ENCODE measurements at regions not wholly inside any gene's neighbourhood (a gene's known extent, or its start where the extent isn't known, plus 50 kb on each side); places are given as distances from the start of the nearest gene placed in this dataset.

DNA sequence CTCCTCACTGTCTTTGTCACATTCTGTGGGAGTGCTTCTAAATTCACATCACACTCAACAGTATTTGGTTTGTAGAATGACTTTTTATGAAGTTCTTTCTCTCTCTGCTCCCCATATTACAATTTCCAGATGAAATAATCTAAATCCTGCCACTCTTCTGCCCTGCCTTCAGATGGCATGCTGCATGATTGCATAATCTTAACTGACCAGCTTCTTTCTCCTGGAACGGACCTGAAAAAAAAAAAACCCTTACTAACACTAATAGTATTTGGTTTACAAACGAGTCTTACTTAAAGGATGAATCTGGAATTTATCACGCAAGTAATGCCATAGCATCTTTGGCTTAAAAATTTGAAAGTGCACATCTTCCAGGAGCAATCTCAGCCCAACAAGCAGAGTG, 272.3 kb downstream of the NAF1 start:
- in situ Hi-C loops (cut with MboI): no loop called here
- no peak overlapping the region for H3K4me2 ChIP-seq (ENCODE audit: control insufficient read depth, insufficient read depth)
- H3K4me3 ChIP-seq: no peak overlapping the region
- H3K36me3 ChIP-seq (ENCODE audit: control insufficient read depth in 2 of 2, insufficient read depth in 2 of 2, low read length in 1 of 2): no peaks in the 10 kb centered on the region
- H2AFZ ChIP-seq (ENCODE audit: control insufficient read depth, low read depth, low read length): no peak overlapping the region
- 65% methylated on average over 3 of the region's 3 CpGs for WGBS (ENCODE audit: insufficient coverage, insufficient replicate concordance, low lambda C conversion rate, missing lambda C conversion rate)
- intact Hi-C loops (cut with micrococcal nuclease; ENCODE audit: unreplicated experiment): no loop called here
- no peak for ATAC-seq
- ChIA-PET RAD21 (ENCODE audit: unreplicated experiment) (no interaction called here), SMC1A (ENCODE audit: uncharacterized antibody, unreplicated experiment) (no interaction called here), POLR2A (no interaction called here), CTCF (no interaction called here)
- no peak overlapping the region for H3K27ac ChIP-seq (ENCODE audit: control insufficient read depth, insufficient read depth)
- FAIRE-seq: no peak
- no TSS peak for BruUV-seq (replicated peaks)
- H3K79me2 ChIP-seq (ENCODE audit: control insufficient read depth, insufficient read depth, low read length): no peaks in the 10 kb centered on the region
- peaks cover 0 to 11% of the 10 kb centered on the region in 2 experiments; a peak in 1 of 4 replicates for H3K27me3 ChIP-seq (replicated peaks in 1 of 2; ENCODE audit: control insufficient read depth in 2 of 2, insufficient read depth in 2 of 2, low read length in 1 of 2)
- no peak overlapping the region for H3K9ac ChIP-seq (ENCODE audit: control insufficient read depth, insufficient read depth, low read length)
- no peaks in the 10 kb centered on the region for H4K20me1 ChIP-seq (ENCODE audit: control insufficient read depth, insufficient read depth)
- H3K4me1 ChIP-seq (ENCODE audit: control insufficient read depth, insufficient read depth, low read length): peaks cover 15% of the 10 kb centered on the region
- TF ChIP-seq PAX8 (IDR thresholded peaks at IDR 0.05) (no peak), SMC3 (IDR thresholded peaks at IDR 0.05; ENCODE audit: borderline replicate concordance, low read length) (no peak), MYB (IDR thresholded peaks at IDR 0.05; ENCODE audit: borderline replicate concordance, low read depth, low read length) (no peak), NFYA (IDR thresholded peaks at IDR 0.05; ENCODE audit: borderline replicate concordance, low read depth, low read length) (no peak), RBBP5 (conservative IDR thresholded peaks at IDR 0.05) (no peak), SMAD5 (IDR thresholded peaks at IDR 0.05; ENCODE audit: low read depth) (no peak), BCL11A (IDR thresholded peaks at IDR 0.05; ENCODE audit: low read depth, low read length) (no peak), HDAC6 (IDR thresholded peaks at IDR 0.05; ENCODE audit: unreplicated experiment) (no peak), JUND (IDR thresholded peaks at IDR 0.05; ENCODE audit: low read depth, low read length) (no peak), MEF2B (IDR thresholded peaks at IDR 0.05; ENCODE audit: partially characterized antibody, poor library complexity, severe bottlenecking) (no peak)
- TF ChIP-seq, protein P1, sequence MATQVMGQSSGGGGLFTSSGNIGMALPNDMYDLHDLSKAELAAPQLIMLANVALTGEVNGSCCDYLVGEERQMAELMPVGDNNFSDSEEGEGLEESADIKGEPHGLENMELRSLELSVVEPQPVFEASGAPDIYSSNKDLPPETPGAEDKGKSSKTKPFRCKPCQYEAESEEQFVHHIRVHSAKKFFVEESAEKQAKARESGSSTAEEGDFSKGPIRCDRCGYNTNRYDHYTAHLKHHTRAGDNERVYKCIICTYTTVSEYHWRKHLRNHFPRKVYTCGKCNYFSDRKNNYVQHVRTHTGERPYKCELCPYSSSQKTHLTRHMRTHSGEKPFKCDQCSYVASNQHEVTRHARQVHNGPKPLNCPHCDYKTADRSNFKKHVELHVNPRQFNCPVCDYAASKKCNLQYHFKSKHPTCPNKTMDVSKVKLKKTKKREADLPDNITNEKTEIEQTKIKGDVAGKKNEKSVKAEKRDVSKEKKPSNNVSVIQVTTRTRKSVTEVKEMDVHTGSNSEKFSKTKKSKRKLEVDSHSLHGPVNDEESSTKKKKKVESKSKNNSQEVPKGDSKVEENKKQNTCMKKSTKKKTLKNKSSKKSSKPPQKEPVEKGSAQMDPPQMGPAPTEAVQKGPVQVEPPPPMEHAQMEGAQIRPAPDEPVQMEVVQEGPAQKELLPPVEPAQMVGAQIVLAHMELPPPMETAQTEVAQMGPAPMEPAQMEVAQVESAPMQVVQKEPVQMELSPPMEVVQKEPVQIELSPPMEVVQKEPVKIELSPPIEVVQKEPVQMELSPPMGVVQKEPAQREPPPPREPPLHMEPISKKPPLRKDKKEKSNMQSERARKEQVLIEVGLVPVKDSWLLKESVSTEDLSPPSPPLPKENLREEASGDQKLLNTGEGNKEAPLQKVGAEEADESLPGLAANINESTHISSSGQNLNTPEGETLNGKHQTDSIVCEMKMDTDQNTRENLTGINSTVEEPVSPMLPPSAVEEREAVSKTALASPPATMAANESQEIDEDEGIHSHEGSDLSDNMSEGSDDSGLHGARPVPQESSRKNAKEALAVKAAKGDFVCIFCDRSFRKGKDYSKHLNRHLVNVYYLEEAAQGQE (IDR thresholded peaks at IDR 0.05; ENCODE audit: low read depth, low read length): no peak
- TF ChIP-seq, protein P2, sequence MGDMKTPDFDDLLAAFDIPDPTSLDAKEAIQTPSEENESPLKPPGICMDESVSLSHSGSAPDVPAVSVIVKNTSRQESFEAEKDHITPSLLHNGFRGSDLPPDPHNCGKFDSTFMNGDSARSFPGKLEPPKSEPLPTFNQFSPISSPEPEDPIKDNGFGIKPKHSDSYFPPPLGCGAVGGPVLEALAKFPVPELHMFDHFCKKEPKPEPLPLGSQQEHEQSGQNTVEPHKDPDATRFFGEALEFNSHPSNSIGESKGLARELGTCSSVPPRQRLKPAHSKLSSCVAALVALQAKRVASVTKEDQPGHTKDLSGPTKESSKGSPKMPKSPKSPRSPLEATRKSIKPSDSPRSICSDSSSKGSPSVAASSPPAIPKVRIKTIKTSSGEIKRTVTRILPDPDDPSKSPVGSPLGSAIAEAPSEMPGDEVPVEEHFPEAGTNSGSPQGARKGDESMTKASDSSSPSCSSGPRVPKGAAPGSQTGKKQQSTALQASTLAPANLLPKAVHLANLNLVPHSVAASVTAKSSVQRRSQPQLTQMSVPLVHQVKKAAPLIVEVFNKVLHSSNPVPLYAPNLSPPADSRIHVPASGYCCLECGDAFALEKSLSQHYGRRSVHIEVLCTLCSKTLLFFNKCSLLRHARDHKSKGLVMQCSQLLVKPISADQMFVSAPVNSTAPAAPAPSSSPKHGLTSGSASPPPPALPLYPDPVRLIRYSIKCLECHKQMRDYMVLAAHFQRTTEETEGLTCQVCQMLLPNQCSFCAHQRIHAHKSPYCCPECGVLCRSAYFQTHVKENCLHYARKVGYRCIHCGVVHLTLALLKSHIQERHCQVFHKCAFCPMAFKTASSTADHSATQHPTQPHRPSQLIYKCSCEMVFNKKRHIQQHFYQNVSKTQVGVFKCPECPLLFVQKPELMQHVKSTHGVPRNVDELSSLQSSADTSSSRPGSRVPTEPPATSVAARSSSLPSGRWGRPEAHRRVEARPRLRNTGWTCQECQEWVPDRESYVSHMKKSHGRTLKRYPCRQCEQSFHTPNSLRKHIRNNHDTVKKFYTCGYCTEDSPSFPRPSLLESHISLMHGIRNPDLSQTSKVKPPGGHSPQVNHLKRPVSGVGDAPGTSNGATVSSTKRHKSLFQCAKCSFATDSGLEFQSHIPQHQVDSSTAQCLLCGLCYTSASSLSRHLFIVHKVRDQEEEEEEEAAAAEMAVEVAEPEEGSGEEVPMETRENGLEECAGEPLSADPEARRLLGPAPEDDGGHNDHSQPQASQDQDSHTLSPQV (IDR thresholded peaks at IDR 0.05): no peak
- TF ChIP-seq, protein P3, sequence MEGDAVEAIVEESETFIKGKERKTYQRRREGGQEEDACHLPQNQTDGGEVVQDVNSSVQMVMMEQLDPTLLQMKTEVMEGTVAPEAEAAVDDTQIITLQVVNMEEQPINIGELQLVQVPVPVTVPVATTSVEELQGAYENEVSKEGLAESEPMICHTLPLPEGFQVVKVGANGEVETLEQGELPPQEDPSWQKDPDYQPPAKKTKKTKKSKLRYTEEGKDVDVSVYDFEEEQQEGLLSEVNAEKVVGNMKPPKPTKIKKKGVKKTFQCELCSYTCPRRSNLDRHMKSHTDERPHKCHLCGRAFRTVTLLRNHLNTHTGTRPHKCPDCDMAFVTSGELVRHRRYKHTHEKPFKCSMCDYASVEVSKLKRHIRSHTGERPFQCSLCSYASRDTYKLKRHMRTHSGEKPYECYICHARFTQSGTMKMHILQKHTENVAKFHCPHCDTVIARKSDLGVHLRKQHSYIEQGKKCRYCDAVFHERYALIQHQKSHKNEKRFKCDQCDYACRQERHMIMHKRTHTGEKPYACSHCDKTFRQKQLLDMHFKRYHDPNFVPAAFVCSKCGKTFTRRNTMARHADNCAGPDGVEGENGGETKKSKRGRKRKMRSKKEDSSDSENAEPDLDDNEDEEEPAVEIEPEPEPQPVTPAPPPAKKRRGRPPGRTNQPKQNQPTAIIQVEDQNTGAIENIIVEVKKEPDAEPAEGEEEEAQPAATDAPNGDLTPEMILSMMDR (IDR thresholded peaks at IDR 0.05 in 2 of 3, conservative IDR thresholded peaks at IDR 0.05 in 1 of 3; ENCODE audit: control insufficient read depth in 2 of 3, extremely low read depth in 1 of 3, insufficient read depth in 1 of 3, low read depth in 3 of 3, low read length in 3 of 3): no peak
- H3K9me3 ChIP-seq (replicated peaks; ENCODE audit: control insufficient read depth, insufficient read depth, low read length): peaks cover 2% of the 10 kb centered on the region; the same call in 2 of the 3 replicates
- DNase-seq (ENCODE audit: low read depth, low spot score): no peak

All from GM12878 (cell line).